GM19238 (cell line): ENCODE measurements at regions not wholly inside any gene's neighbourhood (a gene's known extent, or its start where the extent isn't known, plus 50 kb on each side); places are given as distances from the start of the nearest gene placed in this dataset.
A peak's percentile ranks its signal among the peaks of the same experiment; 100 is the strongest.
"Not testable (repeated sequence)": the region's sequence is repeated elsewhere in the genome, so short reads cannot be mapped to it uniquely, and the experiment has no call there.

Source experiments
- DNase-seq: peaks from one replicate; pipeline ENCODE4 v3.0.0; 2011; ENCODE audit warnings: low spot score; ENCODE audit not compliant: insufficient read length

- DNase-seq, result no peak
These were observed 84.1 kb upstream of the SIRPA start for GRCh38 chr20:1810926-1811620.

DNA sequence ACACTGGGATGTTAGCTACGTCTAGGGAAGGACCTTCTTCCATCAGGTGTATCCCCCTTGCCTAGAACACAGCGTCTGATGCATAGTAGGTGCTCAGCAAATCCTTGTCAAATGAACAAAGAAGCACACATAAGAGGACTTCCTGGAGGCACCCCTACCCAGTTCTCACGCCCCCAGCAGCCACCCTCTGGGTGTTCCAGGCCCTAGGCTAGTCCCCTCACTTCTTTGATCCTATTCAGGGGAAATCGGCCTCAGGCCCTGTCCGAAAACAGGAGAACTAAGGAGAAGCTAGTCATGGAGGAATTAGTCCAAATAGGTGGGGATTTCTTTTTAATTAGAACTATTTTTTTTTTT lies 84.7 kb upstream of the SIRPA start:
- DNase-seq, result no peak

- no peak for DNase-seq
These were observed 85.3 kb upstream of the SIRPA start for GRCh38 chr20:1809611-1810510.

DNA sequence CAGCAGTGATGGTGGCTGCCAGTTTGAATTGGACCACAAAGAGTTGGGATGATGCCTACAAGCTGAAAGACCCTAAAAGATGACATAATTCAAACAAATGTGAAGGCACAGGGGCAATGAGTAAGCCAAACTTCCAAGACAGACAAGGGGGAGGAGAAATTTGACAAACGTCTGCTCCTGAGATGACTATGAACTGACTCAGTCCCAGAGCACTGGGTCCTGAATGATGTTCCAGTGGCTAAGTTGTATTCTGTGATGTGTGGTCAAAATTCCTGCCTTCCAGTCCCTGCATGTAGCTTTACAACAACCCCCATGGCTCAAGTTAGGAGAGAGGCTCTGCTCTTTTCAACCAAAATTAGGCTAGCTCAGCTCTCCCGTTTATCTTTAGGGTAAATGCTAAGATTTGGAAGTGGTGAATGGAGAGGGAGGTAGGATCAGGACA lies 86.1 kb upstream of the SIRPA start:
- no peak for DNase-seq

DNA sequence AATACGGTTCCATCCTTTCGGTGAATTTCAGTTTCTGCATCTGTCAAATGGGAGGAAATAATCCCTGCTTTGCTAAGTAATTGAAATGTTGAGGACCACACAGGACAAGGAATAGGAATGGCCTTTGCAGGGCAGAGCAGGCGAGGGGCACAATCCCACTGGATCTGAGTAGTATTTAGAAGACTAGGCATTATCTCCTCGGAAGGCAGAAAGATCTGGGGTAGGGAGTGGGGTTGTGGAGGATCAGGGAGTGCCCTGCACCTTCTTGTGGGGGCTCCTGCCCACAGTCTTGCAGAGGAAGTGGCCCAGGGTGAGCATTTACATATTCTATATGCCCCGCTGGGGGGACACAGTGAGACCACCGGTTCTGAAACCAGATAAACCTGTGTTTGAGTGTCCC lies 87.1 kb upstream of the SIRPA start:
- no peak for DNase-seq

DNA sequence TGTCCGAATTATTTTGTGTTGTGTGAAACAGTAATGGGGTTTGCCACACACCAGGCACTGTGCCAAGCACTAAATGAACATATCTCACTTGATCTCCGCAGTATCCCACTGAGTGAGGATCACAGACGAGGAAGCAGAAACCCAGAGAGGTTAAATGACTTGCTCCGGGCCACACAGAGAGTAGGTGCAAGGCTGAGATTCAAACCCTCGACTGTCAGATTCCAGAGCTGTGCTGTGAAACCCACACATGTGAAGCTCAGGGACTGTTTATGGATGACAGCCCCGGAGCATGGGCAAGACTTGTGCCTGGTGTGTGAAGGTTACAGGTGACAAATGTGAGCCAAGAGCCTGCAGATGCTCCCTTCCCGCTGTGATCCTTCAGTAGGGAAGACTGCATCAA lies 87.8 kb upstream of the SIRPA start:
- DNase-seq, result no peak

- no peak for DNase-seq
These were observed 88.8 kb upstream of the SIRPA start for GRCh38 chr20:1806456-1806855.

DNA sequence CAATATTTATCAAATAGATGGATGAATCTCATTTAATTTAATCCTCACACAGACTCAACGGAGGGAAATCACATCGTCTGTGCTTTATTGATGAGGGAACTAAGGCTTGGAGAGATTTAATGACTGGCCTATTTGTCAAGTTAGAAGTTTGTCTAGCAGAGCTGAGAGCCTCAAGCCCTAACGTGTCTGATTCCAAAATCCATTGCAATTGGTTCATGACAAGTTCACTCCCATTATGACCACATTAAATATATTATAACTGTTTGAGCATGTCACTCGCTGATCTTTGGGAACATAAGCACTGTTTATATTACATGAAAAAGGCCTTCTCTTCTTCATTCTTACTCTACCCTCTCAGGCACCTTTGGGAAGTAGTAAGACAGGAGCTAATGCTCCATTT lies 89.4 kb upstream of the SIRPA start:
- no peak for DNase-seq

DNA sequence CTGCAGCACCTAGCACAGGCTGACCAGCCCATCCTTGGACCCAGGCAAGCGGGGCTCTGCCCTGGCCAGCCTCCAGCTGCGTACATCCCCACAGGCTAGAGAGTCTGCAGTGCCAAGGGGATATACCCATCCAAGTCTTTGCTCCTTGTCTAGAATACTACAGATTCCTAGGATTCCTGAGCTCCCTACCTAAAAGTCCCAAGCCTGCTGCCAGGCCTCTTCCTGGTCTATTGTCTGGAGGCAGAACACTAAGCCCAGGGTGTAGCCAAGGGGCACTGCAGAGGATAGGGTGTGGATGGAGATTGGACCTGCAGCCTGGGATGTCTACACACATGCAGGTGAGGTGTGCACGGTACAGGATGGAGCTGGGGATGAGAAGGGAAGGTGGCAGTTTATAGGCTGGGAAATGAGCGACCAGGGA lies 90.0 kb upstream of the SIRPA start:
- no peak for DNase-seq

DNA sequence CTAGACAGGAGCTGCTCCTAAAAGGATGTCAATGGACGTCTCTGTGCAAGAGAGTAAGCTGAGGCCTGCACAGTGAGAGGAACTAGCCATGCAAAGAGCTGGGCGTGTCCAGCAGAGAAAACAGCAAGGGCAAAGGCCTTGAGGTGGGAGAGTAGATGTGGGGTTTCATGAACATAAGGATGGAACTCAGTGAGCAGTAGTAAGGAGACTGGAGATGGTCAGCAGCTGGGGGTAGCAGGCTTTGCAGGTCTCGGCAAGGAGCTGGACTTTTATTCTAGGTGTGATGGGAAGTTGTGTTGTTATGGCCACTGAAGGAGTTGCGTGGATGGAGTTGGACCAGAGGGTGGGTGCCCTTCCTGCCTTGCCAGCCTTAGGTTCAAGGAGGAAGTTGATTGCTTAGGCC lies 90.7 kb upstream of the SIRPA start:
- DNase-seq, result no peak

DNA sequence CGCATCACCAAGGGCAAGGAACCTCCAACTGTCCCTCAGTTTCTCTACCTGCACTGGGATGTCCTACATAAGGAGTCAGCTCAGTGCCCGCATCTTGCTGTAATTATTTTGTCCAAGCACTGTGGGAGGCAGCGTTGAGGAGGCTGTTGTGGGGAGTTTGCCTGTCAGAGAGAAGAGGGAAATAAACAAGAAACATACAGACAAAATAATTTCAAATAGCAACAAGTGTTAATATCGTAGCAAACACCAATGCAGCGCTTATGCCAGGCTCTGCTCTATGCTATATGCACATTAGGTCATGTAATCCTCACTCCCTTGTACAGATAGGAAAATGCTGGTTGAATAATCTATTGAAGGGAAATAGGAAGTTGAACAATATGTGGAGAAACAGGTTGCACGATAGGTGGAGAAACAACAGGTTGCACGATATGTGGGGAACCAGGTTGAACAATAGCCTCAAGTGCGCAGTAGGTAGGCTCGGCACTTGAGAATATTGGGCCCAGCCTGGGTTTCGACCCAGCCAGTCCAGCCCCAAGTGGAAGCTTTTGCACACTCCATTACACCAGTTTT lies 91.2 kb upstream of the SIRPA start:
- DNase-seq, result no peak

DNA sequence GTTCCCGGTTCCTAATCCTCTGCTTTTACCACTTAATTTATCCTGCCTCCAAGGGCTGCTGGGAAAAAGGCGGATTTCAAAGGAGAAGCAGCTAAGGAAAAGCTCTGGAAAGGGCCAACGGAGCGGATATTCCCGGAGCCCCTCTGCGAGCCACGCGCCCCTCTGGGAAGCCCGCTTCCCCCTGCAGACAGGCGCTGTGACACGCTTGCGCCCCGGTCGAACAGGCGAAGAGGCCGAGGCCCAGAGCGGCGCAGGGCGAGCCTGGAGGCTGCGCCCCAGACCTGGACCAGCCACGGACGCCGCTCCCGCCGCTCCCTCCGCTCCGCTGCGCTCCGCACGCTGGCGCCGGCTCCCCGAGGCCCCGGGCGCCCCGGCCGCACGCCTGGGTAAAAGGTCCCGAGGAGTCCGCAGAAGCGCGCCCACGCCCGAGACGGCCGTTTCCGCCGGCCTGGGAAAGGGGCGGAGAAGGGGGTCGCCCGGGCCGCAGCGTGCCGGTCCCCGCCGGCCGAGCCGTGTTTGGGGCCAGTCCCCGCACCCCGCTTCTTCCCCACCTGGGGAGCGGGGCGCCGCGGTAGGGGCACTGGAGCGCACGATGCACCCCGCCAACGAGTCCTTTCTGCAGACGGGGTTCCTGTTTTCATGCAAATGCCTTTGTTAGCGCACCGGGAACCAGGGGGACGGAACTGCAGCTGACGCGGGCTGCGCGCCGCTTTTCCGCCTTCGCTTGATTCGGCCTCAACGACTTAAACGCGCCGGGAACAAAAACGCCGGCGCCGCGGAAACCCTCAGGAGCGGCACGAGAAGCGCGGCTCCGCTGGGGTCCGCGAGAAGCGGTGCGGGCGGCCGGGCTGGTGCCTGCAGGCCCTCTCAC lies 91.9 kb upstream of the SIRPA start:
- peak; percentile 50 for DNase-seq

DNA sequence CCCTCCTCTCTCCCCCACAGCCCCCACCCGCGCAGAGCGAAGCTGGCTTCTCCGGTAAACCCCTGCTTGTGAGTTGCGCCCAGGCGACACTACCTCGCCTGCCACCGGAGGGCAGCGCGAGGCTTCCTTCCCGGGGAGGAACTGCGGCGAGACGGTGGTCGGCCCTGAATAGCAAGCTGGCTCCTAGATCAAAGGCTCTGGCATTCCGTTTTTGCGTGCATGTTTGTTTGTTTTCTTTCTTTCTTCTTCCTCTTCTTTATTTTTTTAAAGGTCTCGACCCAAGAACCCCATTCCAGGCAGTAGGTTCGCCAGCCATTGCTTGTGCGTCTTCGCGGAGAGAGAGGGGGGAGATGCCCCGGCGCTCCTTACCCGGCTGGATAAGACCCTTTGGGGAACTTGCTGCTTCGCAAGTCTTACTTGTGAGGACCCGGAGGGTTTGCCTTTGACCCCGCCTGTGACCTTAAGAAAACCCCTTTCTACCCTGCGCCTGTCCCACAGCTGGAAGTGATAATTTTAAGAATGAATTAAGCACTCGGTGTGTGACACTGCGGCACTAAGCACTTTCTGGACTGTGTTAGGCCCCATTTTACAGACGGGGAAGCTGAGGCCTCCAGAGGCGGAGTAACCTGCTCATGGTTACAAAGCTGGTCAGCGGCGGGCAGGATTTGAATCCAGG lies 92.7 kb upstream of the SIRPA start:
- peak; percentile 67 for DNase-seq

- no peak for DNase-seq
These were observed 93.3 kb upstream of the SIRPA start for GRCh38 chr20:1801929-1802306.

DNA sequence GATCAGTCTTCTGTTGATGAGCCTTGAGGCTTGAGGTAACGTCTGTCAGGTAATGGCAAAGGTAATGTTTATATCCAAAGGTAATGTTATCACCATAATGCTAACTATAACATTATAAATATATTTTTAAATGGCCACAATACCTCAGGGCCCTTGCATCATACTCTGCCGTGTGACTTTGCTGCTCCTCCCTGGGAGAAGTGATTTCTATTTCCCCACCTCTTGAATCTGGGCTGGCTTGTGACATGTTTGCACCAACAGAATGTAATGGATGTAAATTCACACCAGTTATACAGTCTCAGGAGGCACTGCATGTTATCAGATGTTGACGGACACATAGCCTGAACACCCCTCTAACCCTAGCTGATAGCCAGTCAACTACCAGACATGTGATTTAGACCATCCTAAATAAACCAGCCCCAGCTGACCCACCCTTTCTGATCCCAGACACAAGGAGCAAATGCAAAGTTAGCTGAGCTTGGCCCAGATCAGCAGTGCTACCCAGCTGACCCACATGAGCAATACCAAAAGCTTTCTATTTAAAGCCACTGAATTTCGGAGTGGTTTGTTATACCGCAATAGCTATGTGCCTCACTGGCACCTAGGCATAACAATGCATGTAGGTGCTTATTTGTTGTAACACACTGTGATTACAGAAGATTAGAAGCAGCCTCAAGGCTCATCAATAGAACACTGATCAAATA lies 93.8 kb upstream of the SIRPA start:
- no peak for DNase-seq

DNA sequence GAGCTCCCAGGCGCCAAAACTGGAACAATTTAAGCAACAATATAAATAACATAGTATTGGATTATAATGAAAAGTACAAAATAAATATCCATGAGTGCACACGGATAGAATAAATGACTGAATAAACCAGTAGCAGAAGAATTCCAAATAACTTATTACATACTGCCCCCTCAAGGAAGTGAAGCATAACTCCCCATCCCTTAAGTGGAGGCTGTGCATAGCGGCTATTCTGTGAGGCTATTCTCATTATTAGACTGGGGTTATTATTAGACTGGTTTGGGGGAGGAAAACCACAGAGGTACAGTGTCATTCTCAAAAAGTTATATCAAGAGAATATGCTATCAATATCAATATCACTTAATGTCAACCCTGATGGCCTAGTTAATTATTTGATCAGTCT lies 94.4 kb upstream of the SIRPA start:
- DNase-seq, result no peak

GRCh38 chr20:1800180-1800579 lies 95.0 kb upstream of the SIRPA start:
- no peak for DNase-seq

DNA sequence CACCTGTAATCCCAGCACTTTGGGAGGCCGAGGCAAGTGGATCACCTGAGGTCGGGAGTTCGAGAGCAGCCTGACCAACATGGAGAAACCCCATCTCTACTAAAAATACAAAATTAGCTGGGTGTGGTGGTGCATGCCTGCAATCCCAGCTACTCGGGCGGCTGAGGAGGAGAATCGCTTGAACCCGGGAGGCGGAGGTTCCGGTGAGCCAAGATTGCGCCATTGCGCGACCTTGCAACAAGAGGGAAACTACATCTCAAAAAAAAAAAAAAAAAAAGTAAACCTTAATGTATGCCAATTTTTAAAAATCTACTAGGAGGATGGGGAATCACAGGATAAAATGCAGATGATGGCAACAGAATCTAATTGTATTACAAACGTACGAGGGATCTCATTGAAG lies 95.5 kb upstream of the SIRPA start:
- DNase-seq, result not testable (repeated sequence)

GRCh38 chr20:1798982-1799381 lies 96.2 kb upstream of the SIRPA start:
- DNase-seq, result no peak

DNA sequence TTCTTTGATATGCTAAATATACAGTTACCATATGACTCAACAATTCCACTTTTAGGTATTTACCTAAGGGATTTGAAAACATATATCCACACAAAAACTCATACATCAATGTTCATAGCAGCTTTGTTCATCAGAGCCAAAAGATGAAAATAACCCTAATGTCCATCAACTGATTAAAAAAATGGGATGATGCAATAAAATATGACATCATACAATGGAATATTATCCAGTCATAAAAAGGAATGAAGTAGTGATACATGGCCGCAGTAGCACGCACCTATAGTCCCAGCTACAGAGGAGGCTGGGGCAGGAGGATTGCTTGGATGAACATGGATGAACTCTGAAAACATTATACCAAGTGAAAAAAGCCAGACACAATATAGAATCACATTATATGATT lies 101.4 kb upstream of the SIRPA start:
- DNase-seq, result no peak
